ENCODE measurements at regions not wholly inside any gene's neighbourhood (a gene's known extent, or its start where the extent isn't known, plus 50 kb on each side); places are given as distances from the start of the nearest gene placed in this dataset.
A peak's percentile ranks its signal among the peaks of the same experiment; 100 is the strongest.

- no peak overlapping the region for H3K27ac ChIP-seq (ENCODE audit: low read length)
- H3K36me3 ChIP-seq (ENCODE audit: control insufficient read depth in 2 of 2, insufficient read depth in 2 of 2, low read length in 2 of 2), result no peaks in the 10 kb centered on the region
- no peak overlapping the region for H3K9ac ChIP-seq (ENCODE audit: low read length in 2 of 2)
- peaks cover 4% of the 10 kb centered on the region in 2 donors for H3K27me3 ChIP-seq (ENCODE audit: control insufficient read depth in 1 of 2, insufficient read depth in 2 of 2, low read length in 2 of 2)
- H3K4me3 ChIP-seq (ENCODE audit: low read length in 2 of 2), result no peak overlapping the region
- no peaks in the 10 kb centered on the region for H3K9me3 ChIP-seq (ENCODE audit: control insufficient read depth in 2 of 2, low read length in 2 of 2)
- no peaks in the 10 kb centered on the region for H3K4me1 ChIP-seq (ENCODE audit: control insufficient read depth, insufficient read depth, low read length)
These were observed 230.7 kb downstream of the UACA start for GRCh38 chr15:70532531-70533186.

- no peak overlapping the region for H3K4me3 ChIP-seq (ENCODE audit: low read length in 2 of 2)
These were observed 231.8 kb downstream of the UACA start for GRCh38 chr15:70531576-70531975.

GRCh38 chr15:70530906-70531305 lies 232.5 kb downstream of the UACA start:
- Histone ChIP-seq H3K9me3 (ENCODE audit: control insufficient read depth in 2 of 2, low read length in 2 of 2) (no peaks in the 10 kb centered on the region), H3K4me3 (ENCODE audit: low read length in 2 of 2) (no peak overlapping the region), H3K27ac (ENCODE audit: low read length) (no peak overlapping the region), H3K9ac (ENCODE audit: low read length in 2 of 2) (no peak overlapping the region), H3K36me3 (ENCODE audit: control insufficient read depth in 2 of 2, insufficient read depth in 2 of 2, low read length in 2 of 2) (no peaks in the 10 kb centered on the region), H3K27me3 (ENCODE audit: control insufficient read depth in 1 of 2, insufficient read depth in 2 of 2, low read length in 2 of 2) (peaks cover 2 to 4% of the 10 kb centered on the region in 2 donors), H3K4me1 (ENCODE audit: control insufficient read depth, insufficient read depth, low read length) (no peaks in the 10 kb centered on the region)

More at GRCh38 chr15:70531576-70531975, 231.8 kb downstream of the UACA start:
- Histone ChIP-seq H3K9me3 (ENCODE audit: control insufficient read depth in 2 of 2, low read length in 2 of 2) (no peaks in the 10 kb centered on the region), H3K27me3 (ENCODE audit: control insufficient read depth in 1 of 2, insufficient read depth in 2 of 2, low read length in 2 of 2) (peaks cover 2 to 4% of the 10 kb centered on the region in 2 donors), H3K4me1 (ENCODE audit: control insufficient read depth, insufficient read depth, low read length) (no peaks in the 10 kb centered on the region), H3K27ac (ENCODE audit: low read length) (no peak overlapping the region), H3K36me3 (ENCODE audit: control insufficient read depth in 2 of 2, insufficient read depth in 2 of 2, low read length in 2 of 2) (no peaks in the 10 kb centered on the region), H3K9ac (ENCODE audit: low read length in 2 of 2) (no peak overlapping the region)

GRCh38 chr15:70530503-70530902 lies 232.9 kb downstream of the UACA start:
- no peaks in the 10 kb centered on the region for H3K9me3 ChIP-seq (ENCODE audit: control insufficient read depth in 2 of 2, low read length in 2 of 2)
- no peaks in the 10 kb centered on the region for H3K36me3 ChIP-seq (ENCODE audit: control insufficient read depth in 2 of 2, insufficient read depth in 2 of 2, low read length in 2 of 2)
- H3K27ac ChIP-seq (ENCODE audit: low read length), result no peak overlapping the region
- H3K9ac ChIP-seq (ENCODE audit: low read length in 2 of 2), result no peak overlapping the region
- peaks cover 2 to 4% of the 10 kb centered on the region in 2 donors for H3K27me3 ChIP-seq (ENCODE audit: control insufficient read depth in 1 of 2, insufficient read depth in 2 of 2, low read length in 2 of 2)
- no peaks in the 10 kb centered on the region for H3K4me1 ChIP-seq (ENCODE audit: control insufficient read depth, insufficient read depth, low read length)
- H3K4me3 ChIP-seq (ENCODE audit: low read length in 2 of 2), result no peak overlapping the region

- no peak overlapping the region for H3K9ac ChIP-seq (ENCODE audit: low read length in 2 of 2)
- no peaks in the 10 kb centered on the region for H3K4me1 ChIP-seq (ENCODE audit: control insufficient read depth, insufficient read depth, low read length)
- no peaks in the 10 kb centered on the region for H3K36me3 ChIP-seq (ENCODE audit: control insufficient read depth in 2 of 2, insufficient read depth in 2 of 2, low read length in 2 of 2)
- H3K27me3 ChIP-seq (ENCODE audit: control insufficient read depth in 1 of 2, insufficient read depth in 2 of 2, low read length in 2 of 2), result peaks cover 2 to 4% of the 10 kb centered on the region in 2 donors
- no peak overlapping the region for H3K4me3 ChIP-seq (ENCODE audit: low read length in 2 of 2)
- H3K9me3 ChIP-seq (ENCODE audit: control insufficient read depth in 2 of 2, low read length in 2 of 2), result no peaks in the 10 kb centered on the region
- no peak overlapping the region for H3K27ac ChIP-seq (ENCODE audit: low read length)
These were observed 233.3 kb downstream of the UACA start for GRCh38 chr15:70530017-70530499.

GRCh38 chr15:70528816-70529215 lies 234.5 kb downstream of the UACA start:
- peaks cover 4% of the 10 kb centered on the region in 2 donors for H3K27me3 ChIP-seq (ENCODE audit: control insufficient read depth in 1 of 2, insufficient read depth in 2 of 2, low read length in 2 of 2)
- no peaks in the 10 kb centered on the region for H3K9me3 ChIP-seq (ENCODE audit: control insufficient read depth in 2 of 2, low read length in 2 of 2)
- H3K9ac ChIP-seq (ENCODE audit: low read length in 2 of 2), result no peak overlapping the region
- no peak overlapping the region for H3K4me3 ChIP-seq (ENCODE audit: low read length in 2 of 2)
- no peaks in the 10 kb centered on the region for H3K4me1 ChIP-seq (ENCODE audit: control insufficient read depth, insufficient read depth, low read length)
- H3K36me3 ChIP-seq (ENCODE audit: control insufficient read depth in 2 of 2, insufficient read depth in 2 of 2, low read length in 2 of 2), result no peaks in the 10 kb centered on the region
- no peak overlapping the region for H3K27ac ChIP-seq (ENCODE audit: low read length)

GRCh38 chr15:70528270-70528706 lies 235.1 kb downstream of the UACA start:
- Histone ChIP-seq H3K9me3 (ENCODE audit: control insufficient read depth in 2 of 2, low read length in 2 of 2) (no peaks in the 10 kb centered on the region), H3K4me3 (ENCODE audit: low read length in 2 of 2) (no peak overlapping the region), H3K27ac (ENCODE audit: low read length) (no peak overlapping the region), H3K4me1 (ENCODE audit: control insufficient read depth, insufficient read depth, low read length) (no peaks in the 10 kb centered on the region), H3K27me3 (ENCODE audit: control insufficient read depth in 1 of 2, insufficient read depth in 2 of 2, low read length in 2 of 2) (peaks cover 4% of the 10 kb centered on the region in 2 donors), H3K9ac (ENCODE audit: low read length in 2 of 2) (no peak overlapping the region), H3K36me3 (ENCODE audit: control insufficient read depth in 2 of 2, insufficient read depth in 2 of 2, low read length in 2 of 2) (no peaks in the 10 kb centered on the region)

GRCh38 chr15:70526974-70527325 lies 236.4 kb downstream of the UACA start:
- H3K9me3 ChIP-seq (ENCODE audit: control insufficient read depth in 2 of 2, low read length in 2 of 2), result no peaks in the 10 kb centered on the region
- H3K4me1 ChIP-seq (ENCODE audit: control insufficient read depth, insufficient read depth, low read length), result no peaks in the 10 kb centered on the region
- H3K27me3 ChIP-seq (ENCODE audit: control insufficient read depth in 1 of 2, insufficient read depth in 2 of 2, low read length in 2 of 2), result peaks cover 0 to 2% of the 10 kb centered on the region in 2 donors
- peak overlapping the region in 1 of 2 donors; percentile 17 for H3K4me3 ChIP-seq (ENCODE audit: low read length in 2 of 2)
- no peak overlapping the region for H3K27ac ChIP-seq (ENCODE audit: low read length)
- no peak overlapping the region for H3K9ac ChIP-seq (ENCODE audit: low read length in 2 of 2)
- no peaks in the 10 kb centered on the region for H3K36me3 ChIP-seq (ENCODE audit: control insufficient read depth in 2 of 2, insufficient read depth in 2 of 2, low read length in 2 of 2)

- peaks cover 0 to 2% of the 10 kb centered on the region in 2 donors for H3K27me3 ChIP-seq (ENCODE audit: control insufficient read depth in 1 of 2, insufficient read depth in 2 of 2, low read length in 2 of 2)
- H3K27ac ChIP-seq (ENCODE audit: low read length), result no peak overlapping the region
- peak overlapping the region in 1 of 2 donors; percentile 17 for H3K4me3 ChIP-seq (ENCODE audit: low read length in 2 of 2)
These were observed 237.0 kb downstream of the UACA start for GRCh38 chr15:70526221-70526973.

GRCh38 chr15:70525551-70525950 lies 237.8 kb downstream of the UACA start:
- Histone ChIP-seq H3K4me1 (ENCODE audit: control insufficient read depth, insufficient read depth, low read length) (no peaks in the 10 kb centered on the region), H3K9ac (ENCODE audit: low read length in 2 of 2) (no peak overlapping the region), H3K9me3 (ENCODE audit: control insufficient read depth in 2 of 2, low read length in 2 of 2) (no peaks in the 10 kb centered on the region), H3K36me3 (ENCODE audit: control insufficient read depth in 2 of 2, insufficient read depth in 2 of 2, low read length in 2 of 2) (no peaks in the 10 kb centered on the region), H3K27ac (ENCODE audit: low read length) (no peak overlapping the region), H3K27me3 (ENCODE audit: control insufficient read depth in 1 of 2, insufficient read depth in 2 of 2, low read length in 2 of 2) (peaks cover 0 to 2% of the 10 kb centered on the region in 2 donors), H3K4me3 (ENCODE audit: low read length in 2 of 2) (no peak overlapping the region)

More at GRCh38 chr15:70526221-70526973, 237.0 kb downstream of the UACA start:
- Histone ChIP-seq H3K9me3 (ENCODE audit: control insufficient read depth in 2 of 2, low read length in 2 of 2) (no peaks in the 10 kb centered on the region), H3K36me3 (ENCODE audit: control insufficient read depth in 2 of 2, insufficient read depth in 2 of 2, low read length in 2 of 2) (no peaks in the 10 kb centered on the region), H3K4me1 (ENCODE audit: control insufficient read depth, insufficient read depth, low read length) (no peaks in the 10 kb centered on the region), H3K9ac (ENCODE audit: low read length in 2 of 2) (no peak overlapping the region)

- no peaks in the 10 kb centered on the region for H3K9me3 ChIP-seq (ENCODE audit: control insufficient read depth in 2 of 2, low read length in 2 of 2)
- no peaks in the 10 kb centered on the region for H3K36me3 ChIP-seq (ENCODE audit: control insufficient read depth in 2 of 2, insufficient read depth in 2 of 2, low read length in 2 of 2)
- H3K4me3 ChIP-seq (ENCODE audit: low read length in 2 of 2), result no peak overlapping the region
- no peaks in the 10 kb centered on the region for H3K4me1 ChIP-seq (ENCODE audit: control insufficient read depth, insufficient read depth, low read length)
- no peak overlapping the region for H3K27ac ChIP-seq (ENCODE audit: low read length)
- H3K9ac ChIP-seq (ENCODE audit: low read length in 2 of 2), result no peak overlapping the region
- H3K27me3 ChIP-seq (ENCODE audit: control insufficient read depth in 1 of 2, insufficient read depth in 2 of 2, low read length in 2 of 2), result peaks cover 0 to 2% of the 10 kb centered on the region in 2 donors
These were observed 238.9 kb downstream of the UACA start for GRCh38 chr15:70524470-70524869.
